GM12878 (cell line): ENCODE measurements at regions not wholly inside any gene's neighbourhood (a gene's known extent, or its start where the extent isn't known, plus 50 kb on each side); places are given as distances from the start of the nearest gene placed in this dataset.

Experiments
- ATAC-seq: fragments of 200-7000 bp; cut with Tn5 transposase; 3 replicates; pipeline ENCODE4 v1.9.1; 2020; ENCODE audit warnings: mild to moderate bottlenecking, moderate library complexity
- BruUV-seq: library from RNA; stranded (reverse); fragments of 400-500 nt; replicated peaks from 2 replicates; lab custom pipeline; 2021; lab: Mats Ljungman, UMichigan
- CTCF ChIA-PET: fragments of 300-600 bp; sonication (Branson Sonifier 250); formaldehyde crosslinking; extraction: SDS; loops from one replicate; lab custom pipeline; 2021; ENCODE audit warnings: inconsistent platforms; lab: Yijun Ruan, JAX
- POLR2A ChIA-PET: fragments of 350-600 bp; formaldehyde crosslinking; extraction: SDS; loops from one replicate; lab custom pipeline; 2021; ENCODE audit warnings: inconsistent platforms; lab: Charles Lee
- RAD21 ChIA-PET: fragments of 300-600 bp; sonication (Branson Sonifier 250); formaldehyde crosslinking; loops from one replicate; lab custom pipeline; 2023; ENCODE audit warnings: antibody characterized with exemption; ENCODE audit not compliant: unreplicated experiment; lab: Charles Lee
- SMC1A ChIA-PET: fragments of 300-600 bp; sonication (Branson Sonifier 250); formaldehyde crosslinking; loops from one replicate; lab custom pipeline; 2023; ENCODE audit not compliant: unreplicated experiment, uncharacterized antibody; lab: Charles Lee
- DNase-seq: peaks from one replicate; pipeline ENCODE4 v3.0.0-alpha.2; 2011; ENCODE audit warnings: low read depth, low spot score
- FAIRE-seq: peaks from 3 replicates; lab custom pipeline; 2011; peaks lifted over from hg19 to GRCh38; lab: Jason Lieb, UNC
- H2AFZ ChIP-seq: 2 replicates; pipeline ENCODE4 v1.6.0; 2011; ENCODE audit warnings: low read depth, low read length, control low read depth; ENCODE audit not compliant: control insufficient read depth
- H3K27ac ChIP-seq: 2 replicates; pipeline ENCODE4 v1.5.1; 2011; ENCODE audit warnings: control low read depth; ENCODE audit not compliant: control insufficient read depth, insufficient read depth
- H3K27me3 ChIP-seq, 2 experiments: replicated peaks in 1 of 2; 2 replicates each; pipeline versions ENCODE4 v1.6.0 to v1.6.1; 2011; ENCODE audit warnings: low read length in 1 of 2; ENCODE audit not compliant: control insufficient read depth in 2 of 2, insufficient read depth in 2 of 2
- H3K36me3 ChIP-seq, 2 experiments: 2 replicates each; pipeline ENCODE4 v1.5.1; 2011; ENCODE audit warnings: low read length in 1 of 2; ENCODE audit not compliant: control insufficient read depth in 2 of 2, insufficient read depth in 2 of 2
- H3K4me1 ChIP-seq: 2 replicates; pipeline ENCODE4 v1.6.1; 2011; ENCODE audit warnings: mild to moderate bottlenecking, low read length, moderate library complexity, mixed read lengths; ENCODE audit not compliant: control insufficient read depth, insufficient read depth
- H3K4me2 ChIP-seq: 2 replicates; pipeline ENCODE4 v1.6.0; 2011; ENCODE audit warnings: control low read depth; ENCODE audit not compliant: control insufficient read depth, insufficient read depth
- H3K4me3 ChIP-seq: fragments of 200-600 bp; sonication (generic); 2 replicates; pipeline ENCODE4 v1.5.1; 2016
- H3K79me2 ChIP-seq: 2 replicates; pipeline ENCODE4 v1.6.0; 2011; ENCODE audit warnings: low read length; ENCODE audit not compliant: control insufficient read depth, insufficient read depth
- H3K9ac ChIP-seq: 2 replicates; pipeline ENCODE4 v1.8.0; 2011; ENCODE audit warnings: low read length, control low read depth, mixed read lengths; ENCODE audit not compliant: control insufficient read depth, insufficient read depth
- H3K9me3 ChIP-seq: replicated peaks from 3 replicates; pipeline ENCODE4 v1.5.1; 2011; ENCODE audit warnings: mild to moderate bottlenecking, low read length; ENCODE audit not compliant: control insufficient read depth, insufficient read depth
- H4K20me1 ChIP-seq: 2 replicates; pipeline ENCODE4 v1.6.0; 2011; ENCODE audit not compliant: control insufficient read depth, insufficient read depth
- BHLHE40 ChIP-seq, 2 experiments: fragments of 450-650 bp in 1 of 2; IDR thresholded peaks; 2 replicates each; pipeline ENCODE4 v1.6.1; 2011 to 2017; ENCODE audit warnings: low read depth in 2 of 2, borderline replicate concordance in 1 of 2, improper control_type of control experiment in 1 of 2, low read length in 1 of 2, mild to moderate bottlenecking in 1 of 2
- CBX3 ChIP-seq: fragments of 200-600 bp; sonication (generic); IDR thresholded peaks from 2 replicates; pipeline ENCODE4 v1.6.1; 2016; ENCODE audit warnings: low read depth, borderline replicate concordance
- CBX5 ChIP-seq: sonication (generic); IDR thresholded peaks from 2 replicates; pipeline ENCODE4 v1.6.1; 2016; ENCODE audit warnings: low read depth, moderate library complexity, mild to moderate bottlenecking, inconsistent platforms
- CREM ChIP-seq: IDR thresholded peaks from 2 replicates; pipeline ENCODE4 v1.6.1; 2014; ENCODE audit warnings: antibody characterized with exemption, low read depth
- HDAC6 ChIP-seq: fragments of 200-600 bp; sonication (generic); IDR thresholded peaks from one replicate; pipeline ENCODE4 v1.8.0; 2017; ENCODE audit warnings: antibody characterized with exemption; ENCODE audit not compliant: unreplicated experiment
- NRF1 ChIP-seq: conservative IDR thresholded peaks from 2 replicates; pipeline ENCODE4 v1.6.1; 2011; ENCODE audit warnings: mild to moderate bottlenecking, low read depth, low read length, improper control_type of control experiment
- RBBP5 ChIP-seq: fragments of 200-600 bp; sonication (generic); conservative IDR thresholded peaks from 2 replicates; pipeline ENCODE4 v1.6.1; 2016
- SMAD1 ChIP-seq: fragments of 450-650 bp; IDR thresholded peaks from 2 replicates; pipeline ENCODE4 v1.6.1; 2018; ENCODE audit warnings: mild to moderate bottlenecking, low read depth; ENCODE audit not compliant: partially characterized antibody
- SUZ12 ChIP-seq: fragments of 200-600 bp; sonication (generic); IDR thresholded peaks from one replicate; pipeline ENCODE4 v1.6.1; 2018; ENCODE audit warnings: antibody characterized with exemption, mild to moderate bottlenecking; ENCODE audit not compliant: unreplicated experiment
- TCF12 ChIP-seq: IDR thresholded peaks from 2 replicates; pipeline ENCODE4 v1.6.1; 2011; ENCODE audit warnings: low read depth, mild to moderate bottlenecking, low read length
- WGBS: methylation state at CpG from one replicate; pipeline ENCODE4 v1.1.6; 2016; ENCODE audit warnings: low lambda C conversion rate; ENCODE audit not compliant: insufficient replicate concordance, insufficient coverage; ENCODE audit errors: missing lambda C conversion rate; 5-methylcytosine and 5-hydroxymethylcytosine counted together
- in situ Hi-C: fragments of 300-500 bp; cut with MboI; formaldehyde crosslinking; loops from 9 replicates; pipeline ENCODE4 v1.14.3; 2018; ENCODE audit warnings: mixed read lengths
- intact Hi-C: fragments of 100-400 bp; cut with micrococcal nuclease; formaldehyde crosslinking; loops from one replicate; pipeline ENCODE4 v1.14.2; 2022; ENCODE audit not compliant: unreplicated experiment
- TF ChIP-seq, protein P1 (sequence below): fragments of 450-650 bp; IDR thresholded peaks from 2 replicates; pipeline ENCODE4 v1.6.1; 2017; ENCODE audit warnings: mild to moderate bottlenecking

DNA sequence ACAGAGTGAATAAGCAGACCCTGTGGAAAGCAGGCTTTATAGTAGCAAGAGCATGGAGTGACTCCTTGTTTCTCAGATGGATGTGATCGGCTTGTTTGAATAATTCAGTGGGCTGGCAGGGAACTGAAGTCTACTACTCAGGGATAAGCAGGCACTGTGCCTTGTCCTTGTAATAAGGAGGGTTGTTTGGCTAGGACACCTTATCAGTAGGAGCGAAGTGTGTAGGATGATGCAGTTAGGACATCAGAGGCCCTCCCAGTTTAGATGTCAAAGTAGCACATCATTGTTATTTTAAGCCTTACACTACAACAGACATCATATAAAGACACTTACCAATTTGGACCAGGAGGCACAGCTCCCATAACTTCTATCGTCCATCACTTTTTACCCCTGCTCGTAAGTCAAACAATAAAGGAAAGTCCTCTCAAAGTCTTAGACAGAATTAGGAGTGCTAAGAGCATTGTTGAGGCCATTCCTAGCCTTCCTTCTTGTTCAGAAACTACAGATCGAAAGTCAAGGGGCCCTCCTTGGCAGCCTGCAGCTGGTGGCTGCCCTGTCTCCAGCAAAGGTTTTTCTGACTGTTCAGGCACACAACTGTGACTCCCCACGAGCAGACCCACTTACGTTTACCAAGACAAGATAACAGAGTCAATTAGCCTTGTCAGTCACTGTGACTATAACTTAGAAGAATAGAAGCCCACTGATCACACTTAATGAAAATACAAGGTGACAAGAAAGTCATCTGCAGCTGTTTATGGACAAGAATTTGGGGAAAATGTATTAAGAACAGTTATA is 218.6 kb downstream of the SNX18 start:
- no peaks in the 10 kb centered on the region for H3K4me1 ChIP-seq
- H3K9ac ChIP-seq, result no peak overlapping the region
- H3K79me2 ChIP-seq, result no peaks in the 10 kb centered on the region
- CTCF ChIA-PET, result no interaction called here
- FAIRE-seq, result no peak
- no peaks in the 10 kb centered on the region for H3K9me3 ChIP-seq
- SMC1A ChIA-PET, result no interaction called here
- no peak overlapping the region for H3K4me3 ChIP-seq
- H3K36me3 ChIP-seq, result no peaks in the 10 kb centered on the region
- POLR2A ChIA-PET, result no interaction called here
- H2AFZ ChIP-seq, result no peak overlapping the region
- H3K27ac ChIP-seq, result no peak overlapping the region
- RAD21 ChIA-PET, result no interaction called here
- H3K27me3 ChIP-seq, result no peaks in the 10 kb centered on the region
- BruUV-seq, result no TSS peak
- H4K20me1 ChIP-seq, result no peaks in the 10 kb centered on the region
- ATAC-seq, result no peak
- intact Hi-C loops, result no loop called here
- DNase-seq, result no peak
- TF ChIP-seq, protein P1, sequence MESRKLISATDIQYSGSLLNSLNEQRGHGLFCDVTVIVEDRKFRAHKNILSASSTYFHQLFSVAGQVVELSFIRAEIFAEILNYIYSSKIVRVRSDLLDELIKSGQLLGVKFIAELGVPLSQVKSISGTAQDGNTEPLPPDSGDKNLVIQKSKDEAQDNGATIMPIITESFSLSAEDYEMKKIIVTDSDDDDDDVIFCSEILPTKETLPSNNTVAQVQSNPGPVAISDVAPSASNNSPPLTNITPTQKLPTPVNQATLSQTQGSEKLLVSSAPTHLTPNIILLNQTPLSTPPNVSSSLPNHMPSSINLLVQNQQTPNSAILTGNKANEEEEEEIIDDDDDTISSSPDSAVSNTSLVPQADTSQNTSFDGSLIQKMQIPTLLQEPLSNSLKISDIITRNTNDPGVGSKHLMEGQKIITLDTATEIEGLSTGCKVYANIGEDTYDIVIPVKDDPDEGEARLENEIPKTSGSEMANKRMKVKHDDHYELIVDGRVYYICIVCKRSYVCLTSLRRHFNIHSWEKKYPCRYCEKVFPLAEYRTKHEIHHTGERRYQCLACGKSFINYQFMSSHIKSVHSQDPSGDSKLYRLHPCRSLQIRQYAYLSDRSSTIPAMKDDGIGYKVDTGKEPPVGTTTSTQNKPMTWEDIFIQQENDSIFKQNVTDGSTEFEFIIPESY, result no peak
- TF ChIP-seq RBBP5, result no peak
- no peak for TF ChIP-seq SUZ12
- TF ChIP-seq HDAC6, result no peak
- no peak for TF ChIP-seq SMAD1
- TF ChIP-seq NRF1, result no peak
- TF ChIP-seq CBX5, result no peak
- TF ChIP-seq TCF12, result no peak
- no peak for TF ChIP-seq BHLHE40 (IDR thresholded peaks at IDR 0.05; ENCODE audit: borderline replicate concordance in 1 of 2, low read depth in 2 of 2, low read length in 1 of 2)
- TF ChIP-seq CBX3, result no peak
- TF ChIP-seq CREM, result no peak
- 38% methylated on average over 7 of the region's 7 CpGs for WGBS
- no peak overlapping the region for H3K4me2 ChIP-seq
- in situ Hi-C loops, result no loop called here
